ENCODE measurements at regions not wholly inside any gene's neighbourhood (a gene's known extent, or its start where the extent isn't known, plus 50 kb on each side); places are given as distances from the start of the nearest gene placed in this dataset.

DNA sequence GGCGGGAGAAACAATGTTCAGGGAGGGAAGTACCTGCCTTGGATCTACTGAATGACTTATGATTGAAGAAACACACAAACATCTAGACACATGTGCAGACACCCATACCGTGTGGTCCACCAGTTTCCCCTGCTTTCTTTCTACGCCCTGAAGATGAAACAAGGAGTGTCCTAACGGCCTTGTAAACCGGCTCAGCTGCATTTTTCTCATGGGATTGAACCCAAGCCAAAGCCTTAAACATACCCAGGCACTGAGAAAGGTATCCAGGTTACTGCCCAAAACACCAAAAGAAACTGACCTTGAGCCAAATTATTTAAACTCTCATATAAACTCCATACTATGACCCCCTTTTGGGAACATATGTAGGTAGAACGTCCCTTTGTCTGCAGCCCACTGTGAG, 630.0 kb upstream of the RGS18 start:
- TF ChIP-seq, protein P1, sequence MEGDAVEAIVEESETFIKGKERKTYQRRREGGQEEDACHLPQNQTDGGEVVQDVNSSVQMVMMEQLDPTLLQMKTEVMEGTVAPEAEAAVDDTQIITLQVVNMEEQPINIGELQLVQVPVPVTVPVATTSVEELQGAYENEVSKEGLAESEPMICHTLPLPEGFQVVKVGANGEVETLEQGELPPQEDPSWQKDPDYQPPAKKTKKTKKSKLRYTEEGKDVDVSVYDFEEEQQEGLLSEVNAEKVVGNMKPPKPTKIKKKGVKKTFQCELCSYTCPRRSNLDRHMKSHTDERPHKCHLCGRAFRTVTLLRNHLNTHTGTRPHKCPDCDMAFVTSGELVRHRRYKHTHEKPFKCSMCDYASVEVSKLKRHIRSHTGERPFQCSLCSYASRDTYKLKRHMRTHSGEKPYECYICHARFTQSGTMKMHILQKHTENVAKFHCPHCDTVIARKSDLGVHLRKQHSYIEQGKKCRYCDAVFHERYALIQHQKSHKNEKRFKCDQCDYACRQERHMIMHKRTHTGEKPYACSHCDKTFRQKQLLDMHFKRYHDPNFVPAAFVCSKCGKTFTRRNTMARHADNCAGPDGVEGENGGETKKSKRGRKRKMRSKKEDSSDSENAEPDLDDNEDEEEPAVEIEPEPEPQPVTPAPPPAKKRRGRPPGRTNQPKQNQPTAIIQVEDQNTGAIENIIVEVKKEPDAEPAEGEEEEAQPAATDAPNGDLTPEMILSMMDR (IDR thresholded peaks at IDR 0.05; ENCODE audit: borderline replicate concordance, insufficient read depth, low read depth, low read length): no peak
- H3K4me3 ChIP-seq (ENCODE audit: low read depth, low read length): no peak overlapping the region

DNA sequence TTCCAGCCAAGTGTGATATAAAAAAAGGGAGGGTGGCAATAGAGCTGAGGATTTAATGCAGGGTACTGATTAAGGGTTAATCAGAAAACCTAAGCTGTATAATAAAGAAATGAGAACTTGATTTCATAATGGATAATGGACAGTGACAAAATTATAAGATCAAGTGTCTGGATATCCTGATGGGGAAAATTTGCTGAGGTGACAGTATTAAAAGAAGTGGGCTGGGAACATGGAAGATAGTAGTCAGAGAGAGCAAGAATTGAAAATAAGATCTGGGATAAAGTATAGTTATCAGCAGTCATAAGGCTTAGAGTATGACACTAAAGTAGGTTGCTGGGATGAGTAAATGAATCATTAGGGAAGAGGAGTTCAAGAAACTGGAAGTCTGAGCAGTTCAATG, 627.3 kb upstream of the RGS18 start:
- TF ChIP-seq, protein P1 (IDR thresholded peaks at IDR 0.05; ENCODE audit: borderline replicate concordance, insufficient read depth, low read depth, low read length): no peak
- H3K4me3 ChIP-seq (ENCODE audit: low read depth, low read length): no peak overlapping the region

DNA sequence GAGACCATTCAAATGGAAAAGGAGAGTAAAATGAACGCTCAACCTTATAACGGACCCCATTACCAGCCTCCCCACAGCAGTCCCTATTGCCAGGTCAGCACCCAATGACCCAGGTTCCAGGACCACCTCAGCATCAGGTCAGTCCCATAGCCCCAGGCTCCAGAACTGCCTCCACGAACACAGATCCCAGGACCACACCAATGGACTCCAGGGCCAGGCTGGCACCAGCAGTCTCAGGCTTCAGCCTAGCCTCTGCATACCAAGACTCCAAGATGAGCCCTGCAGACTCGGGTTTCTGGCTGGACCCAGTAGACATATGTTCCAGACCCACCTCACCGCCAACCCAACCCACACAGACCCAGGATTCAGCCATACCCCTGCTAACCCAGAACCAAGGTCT, 625.0 kb upstream of the RGS18 start:
- TF ChIP-seq, protein P1 (IDR thresholded peaks at IDR 0.05; ENCODE audit: borderline replicate concordance, insufficient read depth, low read depth, low read length): no peak
- H3K4me3 ChIP-seq (ENCODE audit: low read depth, low read length): no peak overlapping the region

DNA sequence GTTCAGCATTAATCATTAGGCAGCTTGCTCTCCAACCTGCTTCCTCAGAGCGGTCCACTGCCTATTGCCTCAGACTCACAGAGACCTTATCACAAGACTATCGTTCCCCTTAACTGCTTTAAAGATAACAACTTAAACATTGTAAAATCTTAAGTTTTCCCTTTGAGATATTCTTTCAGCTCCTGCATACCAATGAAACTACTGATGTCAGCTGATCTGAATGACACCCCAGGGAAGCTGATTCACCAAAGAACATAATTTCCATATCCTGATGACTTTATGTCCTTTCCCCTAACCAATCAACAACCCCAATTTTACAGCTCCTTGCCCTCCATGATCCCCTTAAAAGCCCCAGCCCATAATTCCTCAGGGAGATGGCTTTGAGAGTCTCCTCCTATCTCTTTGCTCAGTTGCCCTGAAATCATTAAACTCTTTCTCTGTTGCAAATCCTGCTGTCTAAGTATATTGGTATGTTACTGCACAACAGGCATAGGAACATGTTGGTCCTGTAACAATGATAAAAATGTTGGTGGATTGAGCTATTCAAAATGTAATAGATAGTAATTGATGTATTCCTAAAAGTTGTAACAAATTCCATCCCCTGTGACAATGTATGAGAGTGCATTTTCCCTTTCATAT, 621.4 kb upstream of the RGS18 start:
- no peak overlapping the region for H3K4me3 ChIP-seq (ENCODE audit: low read depth, low read length)
- TF ChIP-seq, protein P1 (IDR thresholded peaks at IDR 0.05; ENCODE audit: borderline replicate concordance, insufficient read depth, low read depth, low read length): no peak

DNA sequence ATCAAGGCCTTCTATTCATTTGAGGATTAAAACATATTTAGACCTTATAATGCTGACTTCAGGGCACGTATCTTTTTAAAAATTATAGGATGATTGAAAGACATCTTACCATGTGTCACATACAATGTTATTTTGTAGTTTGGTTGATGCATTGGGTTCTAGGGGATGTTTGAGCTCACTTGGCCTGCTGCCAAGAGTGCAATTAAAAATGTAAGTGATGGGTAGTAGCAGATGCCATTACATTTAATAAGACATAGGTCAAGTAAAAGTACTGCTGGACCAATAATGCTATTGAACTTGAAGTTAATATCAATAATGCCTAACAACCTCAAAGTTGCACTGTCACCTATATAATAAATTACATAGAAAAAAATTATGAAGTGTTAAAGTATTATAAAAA, 616.5 kb upstream of the RGS18 start:
- H3K4me3 ChIP-seq (ENCODE audit: low read depth, low read length): no peak overlapping the region
- TF ChIP-seq, protein P1 (IDR thresholded peaks at IDR 0.05; ENCODE audit: borderline replicate concordance, insufficient read depth, low read depth, low read length): no peak

DNA sequence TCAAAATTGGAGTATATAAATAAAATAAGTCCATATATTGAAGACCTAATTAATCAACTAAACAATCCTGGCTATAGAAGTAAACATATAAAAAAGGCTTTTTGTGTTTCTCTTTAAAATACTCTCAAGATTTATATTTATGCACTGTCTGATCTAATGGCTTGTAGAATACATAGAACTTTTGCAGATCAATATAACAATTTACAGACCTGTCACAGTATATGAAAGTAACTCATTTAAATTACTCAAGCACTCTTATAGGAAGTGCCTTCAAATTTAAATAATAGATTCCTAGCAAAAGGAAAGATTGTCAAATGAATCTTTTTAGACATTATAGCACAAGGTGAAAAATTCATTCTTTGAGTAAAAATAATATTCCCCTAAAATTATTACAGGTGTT, 615.8 kb upstream of the RGS18 start:
- TF ChIP-seq, protein P1 (IDR thresholded peaks at IDR 0.05; ENCODE audit: borderline replicate concordance, insufficient read depth, low read depth, low read length): no peak
- H3K4me3 ChIP-seq (ENCODE audit: low read depth, low read length): no peak overlapping the region

DNA sequence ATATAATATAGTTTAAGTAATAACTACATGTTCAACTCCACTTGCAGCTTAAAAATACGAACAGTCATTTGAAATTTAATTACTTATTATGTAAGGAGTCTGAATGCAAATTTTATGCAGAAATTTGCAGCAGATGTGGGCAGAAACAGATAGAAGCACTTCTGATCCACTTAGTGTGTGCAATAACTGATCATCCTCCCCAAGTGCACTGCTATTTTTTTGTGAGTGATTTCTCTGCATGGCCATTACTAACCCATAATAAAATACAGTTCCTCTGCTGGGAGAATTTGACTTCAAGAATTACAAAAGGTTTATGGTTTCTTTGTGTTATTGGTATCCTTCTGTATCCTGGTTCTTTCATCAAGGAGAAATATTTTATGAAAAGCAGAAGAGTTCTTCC, 611.5 kb upstream of the RGS18 start:
- TF ChIP-seq, protein P1 (IDR thresholded peaks at IDR 0.05; ENCODE audit: borderline replicate concordance, insufficient read depth, low read depth, low read length): no peak
- no peak overlapping the region for H3K4me3 ChIP-seq (ENCODE audit: low read depth, low read length)

Data from GM12875 (cell line).